NOMO-1 treated with DMSO at 0.1 percent for 48 hours (cell line): ENCODE measurements at regions not wholly inside any gene's neighbourhood (a gene's known extent, or its start where the extent isn't known, plus 50 kb on each side); places are given as distances from the start of the nearest gene placed in this dataset.

Experiments used
- DNase-seq: peaks from one replicate; lab custom pipeline; 2025; ENCODE audit not compliant: unreplicated experiment; lab: John Stamatoyannopoulos, UW

DNA sequence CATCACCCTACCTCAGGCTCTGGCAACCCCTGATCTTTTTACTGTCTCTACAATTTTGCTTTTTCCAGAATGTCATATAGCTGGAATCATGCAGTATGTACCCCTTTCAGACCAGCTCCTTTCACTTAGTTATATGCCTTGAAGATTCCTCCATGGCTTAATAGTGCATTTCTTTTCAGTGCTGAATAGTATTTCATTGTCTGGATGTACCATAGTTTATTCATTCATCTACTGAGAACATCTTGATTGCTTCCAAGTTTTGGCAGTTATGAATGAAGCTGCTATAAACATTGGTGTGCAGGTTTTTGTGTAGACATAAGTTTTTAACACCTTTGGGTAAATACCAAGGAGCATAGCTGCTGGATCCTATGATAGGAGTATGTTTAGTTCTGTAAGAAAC lies 50.8 kb upstream of the ANP32A start:
- DNase-seq: no peak

GRCh38 chr15:68874788-68875187 lies 54.1 kb upstream of the ANP32A start:
- DNase-seq: no peak

- DNase-seq: peak; percentile 78
These were observed 54.8 kb upstream of the SPESP1 start for GRCh38 chr15:68875377-68876116.

DNA sequence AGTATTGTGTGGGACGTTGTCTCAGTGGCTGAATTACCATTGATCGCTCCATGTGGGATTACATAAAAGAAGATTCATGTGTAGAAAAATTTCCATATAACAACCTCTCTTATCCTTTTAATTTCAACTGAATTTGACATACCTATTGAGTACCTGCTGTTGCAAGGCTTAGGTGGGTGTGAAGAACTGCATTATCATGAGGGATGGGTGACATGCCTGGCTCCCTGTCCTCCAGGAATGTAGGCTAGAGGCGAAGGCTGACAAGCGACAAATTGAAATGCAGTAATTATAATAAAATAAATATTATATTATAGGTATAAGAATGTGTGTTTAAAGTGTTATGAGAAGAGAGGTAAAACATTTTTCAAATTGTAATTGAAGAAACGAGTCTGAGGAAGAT lies 52.7 kb upstream of the SPESP1 start:
- no peak for DNase-seq

- DNase-seq: no peak
These were observed 49.9 kb upstream of the SPESP1 start for GRCh38 chr15:68880382-68880781.
